NCI-H1092 (cell line): ENCODE measurements at regions not wholly inside any gene's neighbourhood (a gene's known extent, or its start where the extent isn't known, plus 50 kb on each side); places are given as distances from the start of the nearest gene placed in this dataset.
A peak's percentile ranks its signal among the peaks of the same experiment; 100 is the strongest.

Experiments used
- DNase-seq: peaks from one replicate; lab custom pipeline; 2025; lab: John Stamatoyannopoulos, UW

DNA sequence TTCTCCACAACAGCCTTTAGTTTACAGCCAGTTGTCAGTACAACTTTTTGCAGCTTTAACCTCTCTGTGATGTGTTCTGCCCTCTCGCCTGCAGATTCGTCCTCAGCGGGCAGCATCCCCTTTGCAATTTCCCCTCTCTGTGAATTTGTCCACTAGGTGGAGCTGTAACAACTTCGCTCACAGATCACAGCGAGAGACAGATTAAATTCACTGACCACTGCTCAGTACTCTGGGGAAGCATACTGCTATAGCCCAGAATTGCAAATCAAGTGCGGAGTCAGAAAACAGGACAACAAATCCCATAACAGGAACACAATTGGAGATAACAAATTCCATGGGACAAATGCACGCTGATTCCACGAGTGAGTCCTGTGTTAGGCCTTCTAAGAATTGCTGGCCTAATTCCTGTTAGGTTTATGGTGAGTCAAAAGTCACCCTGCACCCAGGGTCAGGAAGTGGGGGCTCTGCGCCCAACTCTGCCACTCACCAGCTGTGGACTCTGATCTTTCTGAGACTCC lies 2124.9 kb downstream of the MAT2B start:
- peak; percentile 6 for DNase-seq

DNA sequence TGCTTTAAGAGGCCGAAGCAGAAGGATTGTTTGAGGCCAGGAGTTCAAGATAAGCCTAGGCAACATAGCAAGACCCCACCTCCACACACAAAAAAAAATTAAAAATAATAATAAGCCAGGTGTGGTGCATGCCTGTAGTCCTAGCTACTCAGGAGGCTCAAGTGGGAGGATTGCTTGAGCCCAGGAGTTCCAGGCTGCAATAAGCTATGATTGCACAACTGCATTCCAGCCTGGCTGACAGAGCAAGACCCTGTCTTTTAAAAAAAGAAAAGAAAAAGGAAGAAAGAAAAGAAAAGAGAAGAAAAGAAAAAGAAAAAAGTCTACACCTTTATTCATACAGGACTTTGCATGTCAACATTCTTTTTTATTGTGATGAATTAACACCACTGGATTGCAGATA lies 2125.8 kb downstream of the MAT2B start:
- DNase-seq: no peak

DNA sequence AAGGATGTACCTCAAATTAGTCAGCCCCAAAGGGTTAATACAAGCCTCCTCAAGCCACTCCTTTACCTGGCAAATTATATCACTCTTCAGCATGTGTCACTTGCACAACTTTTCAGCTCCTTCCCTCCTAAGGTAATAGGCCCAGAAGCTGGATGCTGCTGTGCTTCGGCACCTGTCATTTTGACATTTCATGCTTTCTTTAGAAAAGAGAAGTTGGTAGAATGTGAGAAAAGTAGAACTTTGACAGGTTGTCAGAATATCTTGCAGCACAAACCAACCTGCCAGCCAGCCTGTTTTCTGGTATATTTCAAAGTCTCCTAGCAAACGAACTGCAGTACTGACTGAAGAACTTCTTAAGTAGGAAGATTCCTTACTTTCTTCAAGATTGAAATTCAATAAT lies 2136.9 kb downstream of the MAT2B start:
- no peak for DNase-seq

DNA sequence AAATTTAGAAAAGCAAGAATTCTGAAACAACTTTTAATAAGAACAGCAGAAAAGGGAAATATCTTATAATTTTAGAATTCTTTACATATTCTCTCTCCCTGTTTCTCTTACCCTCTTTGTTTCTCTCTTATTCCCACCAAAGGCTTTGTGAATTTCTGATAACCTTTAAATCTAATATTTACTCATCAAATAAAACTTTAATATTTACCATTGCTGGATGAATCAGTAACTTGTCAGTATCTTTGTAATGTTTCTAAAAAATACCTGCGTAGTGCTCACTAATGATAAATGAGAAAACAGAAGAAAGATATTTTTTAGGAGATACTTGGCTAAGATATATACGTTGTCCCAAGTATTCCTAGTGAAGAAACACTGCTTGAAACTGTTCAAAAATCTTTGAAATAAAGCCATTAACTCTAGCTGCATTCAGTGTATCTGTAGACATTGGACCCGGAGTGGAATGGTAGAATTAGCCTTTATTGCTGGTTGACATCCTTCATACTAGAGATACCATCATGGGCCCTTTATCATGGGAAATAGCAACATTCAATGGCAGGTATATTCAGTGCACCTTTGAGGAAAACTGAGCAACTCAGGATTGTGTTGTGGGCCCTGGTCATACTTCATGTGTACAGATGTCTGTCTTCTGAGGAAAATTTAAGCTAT lies 2160.4 kb downstream of the MAT2B start:
- no peak for DNase-seq

DNA sequence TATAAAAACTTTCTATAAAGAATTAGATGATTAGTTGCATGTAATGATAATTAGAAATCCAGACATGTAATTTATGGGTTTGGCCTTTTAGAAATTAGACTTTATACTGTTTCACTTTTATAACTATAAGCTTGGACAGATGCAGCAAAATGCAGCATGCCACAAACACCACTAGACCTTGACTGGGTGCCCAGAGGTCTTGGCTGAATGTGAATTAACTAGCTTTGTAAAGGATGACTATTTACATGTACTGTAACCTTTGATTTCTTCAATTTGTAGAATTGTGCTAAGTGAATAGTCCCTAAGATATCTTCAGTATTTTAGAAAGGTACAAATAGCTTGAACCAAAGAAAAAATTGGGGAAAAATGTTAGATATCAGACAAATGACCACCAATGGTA lies 2168.1 kb downstream of the MAT2B start:
- DNase-seq: no peak

DNA sequence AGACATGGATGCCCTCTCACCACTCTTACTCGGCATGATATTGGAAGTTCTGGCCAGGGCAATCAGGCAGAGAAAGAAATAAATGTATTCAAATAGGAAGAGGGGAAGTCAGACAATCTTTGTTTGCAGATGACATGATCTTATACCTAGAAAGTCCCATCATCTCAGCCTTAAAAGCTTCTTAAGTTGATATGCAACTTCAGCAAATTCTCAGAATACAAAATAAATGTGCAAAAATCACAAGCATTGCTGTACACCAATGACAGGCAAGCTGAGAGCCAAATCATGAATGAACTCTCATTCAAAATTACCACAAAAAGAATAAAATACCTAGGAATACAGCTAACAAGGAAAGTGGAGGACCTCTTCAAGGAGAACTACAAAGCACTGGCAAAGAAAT lies 2190.4 kb downstream of the MAT2B start:
- DNase-seq: no peak

DNA sequence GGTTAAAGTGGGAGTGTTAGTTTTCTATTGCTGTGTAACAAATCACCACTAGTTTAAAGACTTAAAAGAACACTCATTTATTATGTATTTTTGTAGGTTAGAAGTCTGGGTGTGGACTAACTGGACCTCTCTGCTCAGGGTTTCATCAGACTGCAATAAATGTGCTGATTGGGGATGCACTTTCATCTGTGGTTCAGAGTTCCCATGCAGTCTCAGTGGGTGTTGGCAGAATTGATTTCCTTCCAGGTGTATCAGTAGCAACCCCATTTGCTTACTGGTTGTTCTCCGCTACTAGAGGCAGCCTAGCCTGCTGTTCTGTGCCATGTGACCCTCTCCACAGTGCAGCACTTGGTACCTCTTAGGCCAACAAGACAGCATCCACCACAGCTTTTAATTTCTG lies 2200.5 kb downstream of the MAT2B start:
- no peak for DNase-seq

DNA sequence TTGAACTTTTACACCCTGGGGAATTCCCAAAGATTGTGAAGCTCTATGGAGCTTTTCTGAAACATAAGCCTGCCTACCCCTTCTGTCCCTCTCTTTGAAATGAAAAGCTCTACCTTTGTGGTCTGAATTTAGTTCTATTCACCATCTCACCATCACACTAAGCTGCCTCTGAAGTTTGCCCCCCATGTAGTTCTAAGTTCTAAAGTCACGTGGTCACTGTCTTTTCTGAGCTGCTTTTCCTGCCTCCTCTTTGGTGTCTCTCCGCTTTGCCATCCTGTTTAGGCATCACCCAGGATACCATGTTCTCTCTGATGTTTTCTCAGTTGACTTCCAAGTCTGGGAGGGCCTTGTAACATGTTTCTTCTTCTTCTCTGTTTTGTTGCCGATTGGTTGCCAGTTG lies 2206.6 kb downstream of the MAT2B start:
- DNase-seq: no peak

DNA sequence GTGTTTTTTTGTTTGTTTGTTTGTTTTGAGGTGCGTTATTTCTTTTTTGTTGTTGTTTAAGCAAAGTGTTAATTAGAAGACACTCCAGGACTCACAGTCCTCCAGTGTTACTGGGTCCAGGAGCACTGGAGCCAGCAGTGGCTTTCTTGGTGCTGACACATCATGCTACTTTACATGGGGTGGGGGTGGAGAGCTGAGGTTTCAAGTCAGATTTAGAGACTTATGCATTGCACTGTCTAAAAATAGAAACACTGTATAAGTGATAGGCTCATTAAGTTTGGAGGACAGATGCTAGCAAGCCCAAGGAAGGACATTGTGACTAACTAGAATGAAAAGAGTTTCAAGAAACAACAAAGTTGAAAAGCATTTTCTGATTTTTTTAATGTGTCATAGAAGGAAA lies 2209.2 kb downstream of the MAT2B start:
- no peak for DNase-seq

DNA sequence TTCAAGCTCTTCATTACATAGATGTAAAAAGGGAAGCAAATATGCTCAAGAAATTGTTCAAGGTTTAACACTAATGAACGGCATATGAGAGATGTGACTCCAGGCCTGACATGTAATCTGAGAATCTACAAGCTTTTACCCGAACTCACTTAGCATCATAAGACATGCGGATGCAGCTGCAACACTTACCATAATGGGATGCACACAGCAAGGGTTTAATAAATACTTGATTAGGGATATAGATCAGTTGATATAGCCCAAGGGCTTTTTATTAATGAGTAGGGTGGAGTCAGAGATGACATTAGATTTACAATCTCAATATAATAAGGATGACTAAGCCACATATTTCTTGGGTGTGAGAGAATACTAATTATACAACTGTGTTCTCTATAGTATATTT lies 2215.5 kb downstream of the MAT2B start:
- DNase-seq: no peak

DNA sequence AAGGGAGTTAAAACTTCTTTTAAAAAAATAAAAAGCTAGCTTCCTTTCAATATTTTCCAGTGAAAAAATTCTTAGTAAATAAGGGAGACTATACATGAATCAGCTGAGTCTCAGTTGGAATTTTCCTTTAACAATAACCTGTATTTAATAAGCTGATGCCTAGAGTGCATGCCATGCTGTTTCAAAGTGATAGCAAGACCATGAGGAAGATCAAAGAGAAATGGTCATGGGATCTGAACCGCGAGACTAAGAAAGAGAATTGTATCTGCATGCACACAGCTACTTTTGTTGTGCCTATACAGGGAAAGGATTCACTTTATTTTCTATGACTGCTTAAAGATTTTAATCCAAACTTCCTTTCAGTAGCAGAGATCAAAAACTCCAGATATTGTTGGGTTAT lies 2217.0 kb downstream of the MAT2B start:
- DNase-seq: no peak

DNA sequence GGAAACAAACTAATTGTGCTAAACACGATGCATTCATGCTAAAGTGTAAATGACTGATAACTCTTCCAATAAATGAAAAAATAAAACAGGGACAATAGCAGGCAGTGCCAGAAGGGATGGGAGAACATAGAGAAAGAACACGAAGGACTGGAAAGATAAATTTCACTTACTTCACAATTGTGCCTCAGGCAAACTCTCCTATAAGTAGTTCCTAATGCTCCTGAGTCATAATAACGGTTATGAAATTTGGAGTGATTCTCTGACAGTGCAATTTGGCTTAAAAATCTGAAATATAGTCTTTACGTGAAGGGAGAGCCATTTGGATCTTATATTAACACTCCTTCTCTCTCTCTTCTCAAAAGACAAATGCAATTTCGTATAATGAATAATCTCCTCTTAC lies 2218.5 kb downstream of the MAT2B start:
- DNase-seq: no peak

DNA sequence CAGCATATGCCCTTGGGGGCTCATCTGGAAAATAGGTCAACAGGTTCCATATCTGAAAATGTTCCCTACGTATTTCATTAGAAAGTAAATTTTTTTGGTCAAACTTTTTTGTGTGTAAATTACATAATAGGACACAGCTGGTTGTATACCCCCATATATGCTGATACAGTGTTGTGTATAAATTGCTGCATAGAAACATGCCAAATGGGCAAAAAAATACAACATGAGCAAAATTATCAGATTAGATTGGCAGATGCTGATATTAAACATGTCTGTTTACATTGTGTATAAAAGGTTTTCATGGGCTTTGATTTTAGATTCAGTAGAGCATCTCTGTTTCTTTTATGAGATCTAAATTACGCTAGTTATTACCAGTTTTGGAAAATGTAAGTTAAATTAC lies 2223.0 kb downstream of the MAT2B start:
- DNase-seq: no peak

DNA sequence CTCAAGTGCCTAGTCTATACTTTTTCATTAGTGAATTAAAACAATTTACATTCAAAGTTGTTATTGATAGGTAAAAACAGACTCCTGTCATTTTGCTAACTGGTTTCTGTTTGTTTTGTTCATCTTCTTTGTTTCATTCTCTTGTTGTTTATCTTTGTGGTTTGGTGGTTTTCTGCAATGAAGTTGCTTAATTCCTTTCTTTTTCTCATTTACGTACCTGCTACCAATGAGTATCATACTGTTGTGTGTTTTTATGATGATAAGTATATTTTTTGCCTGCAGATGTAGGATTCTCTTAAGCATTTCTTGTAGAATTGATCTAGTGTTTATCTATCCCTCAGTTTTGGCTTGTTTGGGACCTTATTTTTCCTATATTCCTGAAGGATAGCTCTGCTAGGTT lies 2230.0 kb downstream of the MAT2B start:
- DNase-seq: no peak

DNA sequence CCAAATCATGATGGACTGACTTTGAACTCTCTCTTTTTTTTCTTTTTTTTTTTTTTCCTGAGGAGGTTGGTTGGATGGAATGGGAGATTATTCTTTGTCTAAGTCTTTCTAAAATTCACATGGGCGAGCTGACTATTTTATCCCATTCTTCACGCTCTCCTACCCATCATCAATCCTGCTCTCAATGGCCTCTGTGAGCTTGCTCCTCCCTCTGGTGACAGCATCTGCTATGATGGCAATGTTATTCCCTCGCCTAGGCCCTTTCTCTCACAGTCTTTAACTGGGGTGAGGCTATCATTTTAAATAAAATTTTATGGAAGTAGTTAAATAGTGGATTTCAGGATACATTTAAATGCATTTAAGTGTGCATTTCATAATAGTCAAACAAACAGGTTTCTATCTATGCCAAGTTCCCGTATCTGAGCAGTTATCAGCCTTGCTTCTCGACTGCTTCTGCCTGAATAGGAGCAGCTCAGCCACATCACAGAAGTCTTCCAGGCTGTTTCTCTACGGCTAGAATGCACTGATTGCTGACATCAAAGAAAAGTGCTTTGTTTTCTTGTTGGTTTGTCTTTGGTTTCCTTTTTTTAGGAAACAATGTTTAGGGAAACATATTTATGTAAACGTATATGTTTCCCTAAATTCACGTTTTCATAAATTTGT lies 2233.8 kb downstream of the MAT2B start:
- DNase-seq: no peak

DNA sequence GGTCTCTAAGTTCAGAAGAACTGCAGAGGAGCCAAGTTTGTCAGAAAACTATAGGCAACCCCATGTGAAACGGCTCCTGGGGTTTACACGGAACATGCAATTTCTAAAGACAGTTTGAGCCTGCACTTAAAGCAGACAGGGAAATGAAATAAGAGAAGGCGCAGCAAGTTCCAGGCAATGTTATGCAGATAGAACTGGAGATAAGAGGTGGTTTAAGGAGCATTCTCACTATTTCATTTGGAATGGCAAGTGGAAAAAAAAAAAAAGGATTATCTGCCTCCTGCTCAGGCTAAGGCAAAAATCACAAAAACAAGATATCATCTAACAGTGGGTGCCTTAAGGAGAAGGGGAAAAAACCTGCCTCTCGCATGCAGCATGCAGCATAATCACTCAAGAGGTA lies 2252.4 kb downstream of the MAT2B start:
- DNase-seq: no peak

DNA sequence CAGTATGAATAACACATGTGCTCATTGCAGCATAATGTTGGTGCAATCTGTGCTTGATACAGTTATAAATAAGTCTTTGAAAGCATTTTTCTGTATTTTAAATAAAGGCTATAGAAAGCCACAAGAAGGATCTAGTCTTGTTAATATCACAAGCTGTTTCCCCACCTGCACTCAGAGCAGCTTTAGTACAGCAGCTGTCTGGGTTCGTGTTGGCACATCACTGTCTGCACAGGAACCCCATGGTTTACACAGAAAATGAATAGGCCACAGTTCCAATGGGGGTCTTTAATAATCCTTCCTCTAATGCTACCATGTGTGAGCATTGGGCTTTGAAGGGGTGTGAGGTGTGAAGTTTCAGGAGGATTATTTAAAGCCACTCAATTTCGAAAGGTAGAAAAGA lies 2269.7 kb downstream of the MAT2B start:
- no peak for DNase-seq

DNA sequence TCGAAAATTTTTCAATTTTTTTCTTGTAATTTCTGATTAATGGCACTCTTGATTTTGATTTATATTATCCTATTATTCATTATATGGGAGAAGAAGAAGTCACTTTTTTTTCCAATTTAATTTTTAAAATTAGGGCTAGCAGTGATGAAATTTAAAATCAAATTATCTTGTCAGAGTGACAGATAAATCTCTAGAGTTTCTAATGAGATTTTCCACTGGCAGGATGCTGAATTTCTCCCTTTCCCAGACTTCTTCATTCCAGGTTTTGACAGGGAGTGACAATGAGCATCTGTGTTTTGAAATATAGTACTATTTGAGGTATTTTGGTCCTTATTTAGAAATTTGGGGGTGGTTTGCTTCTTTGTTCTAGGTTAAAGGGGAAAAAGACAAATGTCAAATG lies 2274.1 kb downstream of the MAT2B start:
- no peak for DNase-seq

DNA sequence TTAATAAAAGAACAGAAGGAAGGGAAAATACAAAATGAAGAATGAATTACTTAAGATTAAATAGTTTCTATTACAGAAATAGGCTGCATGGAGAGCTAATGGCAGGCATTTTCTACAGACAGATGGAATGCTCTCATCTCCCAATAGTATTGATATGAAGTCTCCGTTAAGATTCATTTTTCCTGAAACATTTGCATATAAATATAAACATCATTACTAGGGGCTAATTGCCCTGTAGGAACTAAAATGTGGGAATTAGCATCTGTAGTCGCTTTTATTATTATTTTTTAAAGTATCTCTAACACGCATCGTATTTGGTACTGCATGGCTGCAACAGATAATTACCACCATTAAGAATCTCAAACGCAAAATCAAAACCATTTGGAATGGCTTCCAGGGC lies 2275.5 kb downstream of the MAT2B start:
- no peak for DNase-seq

DNA sequence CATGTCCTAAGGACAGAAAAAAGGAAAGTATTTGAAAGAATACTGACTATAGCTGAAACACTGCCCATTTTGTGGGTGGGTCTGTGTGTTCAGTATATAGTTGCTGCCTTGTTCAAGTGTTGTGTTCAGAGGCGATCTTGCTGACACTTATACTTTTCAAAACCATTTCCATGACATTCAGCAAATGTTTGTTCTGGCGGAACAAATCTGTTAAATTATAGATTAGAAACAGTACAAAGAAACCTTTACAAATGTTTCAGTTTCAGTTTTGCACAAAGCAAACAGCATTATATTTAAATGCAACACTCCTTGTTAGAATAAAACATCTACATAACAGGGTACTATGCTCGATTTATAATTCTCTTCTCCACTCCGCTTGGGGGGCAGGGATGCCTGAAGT lies 2276.3 kb downstream of the MAT2B start:
- no peak for DNase-seq

DNA sequence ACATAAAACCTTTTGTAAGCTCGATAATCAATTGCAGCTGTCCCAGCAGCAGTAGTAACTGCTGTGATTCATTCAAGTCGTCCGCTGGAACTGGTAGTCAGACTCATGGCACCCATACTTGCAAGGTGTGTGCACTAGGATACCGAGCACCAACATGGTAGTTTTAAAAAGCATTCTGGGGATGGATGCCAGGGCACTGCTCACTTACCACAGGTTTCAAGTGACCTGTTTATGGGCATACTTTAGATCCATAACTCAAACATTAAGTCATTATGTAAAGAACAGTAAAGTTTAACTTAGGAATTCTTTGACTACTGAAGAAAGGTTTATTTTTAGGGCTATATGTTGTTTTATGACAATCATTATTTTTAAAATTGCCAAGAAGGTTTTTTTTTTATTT lies 2277.6 kb downstream of the MAT2B start:
- DNase-seq: no peak

DNA sequence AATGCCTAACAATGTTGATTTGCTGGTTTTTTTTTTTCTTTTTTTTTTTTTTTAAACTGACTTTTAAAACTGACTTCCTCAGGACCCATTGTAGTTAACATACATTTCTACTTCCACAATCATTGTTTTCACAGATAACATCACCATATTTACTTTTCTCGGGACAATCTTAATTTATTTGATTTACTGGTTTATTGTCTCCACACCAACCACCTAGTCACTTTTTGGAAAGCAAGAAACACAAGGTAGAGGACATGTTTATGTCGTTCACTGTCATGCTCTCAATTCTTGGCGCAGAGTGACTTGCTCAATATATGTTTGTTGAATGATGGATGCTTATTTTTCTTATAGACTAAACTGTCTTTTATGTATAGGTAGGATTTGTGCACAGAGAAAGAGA lies 2280.7 kb downstream of the MAT2B start:
- no peak for DNase-seq

DNA sequence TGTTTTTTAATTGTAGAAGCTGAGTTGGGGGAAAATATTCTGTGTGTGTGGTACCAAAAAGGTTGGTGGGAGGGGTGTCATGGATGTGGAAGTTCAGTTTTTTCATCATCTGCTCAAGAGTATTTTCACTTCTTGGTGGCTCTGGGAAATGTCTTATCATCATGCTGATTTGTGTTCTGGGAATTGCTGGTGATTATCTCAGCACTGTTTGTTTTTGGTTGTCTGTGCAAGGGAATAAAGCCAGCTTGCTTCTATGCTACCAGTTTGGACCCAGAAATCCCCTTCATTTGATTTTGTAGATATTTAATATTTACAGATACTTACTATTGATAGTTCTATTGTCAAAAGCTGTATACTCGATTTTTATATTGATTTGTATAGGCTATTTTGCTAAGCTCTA lies 2289.7 kb downstream of the MAT2B start:
- DNase-seq: no peak

DNA sequence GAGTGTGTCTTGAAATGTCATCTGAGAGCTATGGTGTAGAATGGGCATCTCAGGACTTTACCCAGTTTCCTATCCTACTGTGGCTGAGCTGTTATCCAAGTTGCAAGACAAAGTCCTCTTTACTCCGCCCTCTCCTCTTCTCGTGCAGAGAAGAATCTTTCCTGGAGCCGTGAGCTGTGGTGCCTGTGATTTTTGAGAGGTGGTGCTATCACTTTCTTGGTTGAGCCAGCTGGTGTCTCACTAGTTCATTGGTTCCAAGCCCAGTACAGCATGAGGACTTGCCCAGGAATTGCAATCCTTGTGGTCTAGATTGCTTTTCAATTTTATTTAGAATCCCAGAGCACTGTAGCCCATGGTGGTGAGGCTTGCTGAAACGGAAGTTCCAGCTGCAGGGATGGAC lies 2300.3 kb downstream of the MAT2B start:
- no peak for DNase-seq
